ENCODE measurements at regions not wholly inside any gene's neighbourhood (a gene's known extent, or its start where the extent isn't known, plus 50 kb on each side); places are given as distances from the start of the nearest gene placed in this dataset.
A peak's percentile ranks its signal among the peaks of the same experiment; 100 is the strongest.

GRCh38 chr21:35451276-35451675 is 402.2 kb upstream of the RUNX1 start (continued):
- TF ChIP-seq INSM2 (tag by site-specific recombination; IDR thresholded peaks at IDR 0.05) (no peak), ZNF362 (tag by site-specific recombination; IDR thresholded peaks at IDR 0.05) (no peak), ZBTB7A (tag by site-specific recombination; IDR thresholded peaks at IDR 0.05; ENCODE audit: low read depth) (no peak), REPIN1 (tag by site-specific recombination; IDR thresholded peaks at IDR 0.05; ENCODE audit: low read depth) (no peak), ZNF132 (tag by site-specific recombination; IDR thresholded peaks at IDR 0.05; ENCODE audit: borderline replicate concordance) (no peak), ZNF391 (tag by site-specific recombination; IDR thresholded peaks at IDR 0.05; ENCODE audit: borderline replicate concordance, low read depth) (no peak), ZNF274 (IDR thresholded peaks at IDR 0.05; ENCODE audit: low read length) (no peak), ZNF274 (tag by site-specific recombination; IDR thresholded peaks at IDR 0.05; ENCODE audit: borderline replicate concordance) (no peak), ZNF121 (tag by site-specific recombination; IDR thresholded peaks at IDR 0.05) (no peak)

- TF ChIP-seq ZNF423 (tag by site-specific recombination; IDR thresholded peaks at IDR 0.05), result no peak
- no peak for TF ChIP-seq ZNF596 (tag by site-specific recombination; IDR thresholded peaks at IDR 0.05)
- no peak for TF ChIP-seq ZNF843 (tag by site-specific recombination; IDR thresholded peaks at IDR 0.05)
- peak; percentile 49; the same call in 1 of the 2 replicates for TF ChIP-seq TRIM28 (IDR thresholded peaks at IDR 0.05; ENCODE audit: borderline replicate concordance, low read length)
- TF ChIP-seq ZNF302 (tag by site-specific recombination; IDR thresholded peaks at IDR 0.05; ENCODE audit: low read depth), result no peak
- TF ChIP-seq ZFP3 (tag by site-specific recombination; IDR thresholded peaks at IDR 0.05; ENCODE audit: low read depth), result no peak
- TF ChIP-seq MYNN (tag by site-specific recombination; IDR thresholded peaks at IDR 0.05; ENCODE audit: borderline replicate concordance), result no peak
- TF ChIP-seq, protein P1, sequence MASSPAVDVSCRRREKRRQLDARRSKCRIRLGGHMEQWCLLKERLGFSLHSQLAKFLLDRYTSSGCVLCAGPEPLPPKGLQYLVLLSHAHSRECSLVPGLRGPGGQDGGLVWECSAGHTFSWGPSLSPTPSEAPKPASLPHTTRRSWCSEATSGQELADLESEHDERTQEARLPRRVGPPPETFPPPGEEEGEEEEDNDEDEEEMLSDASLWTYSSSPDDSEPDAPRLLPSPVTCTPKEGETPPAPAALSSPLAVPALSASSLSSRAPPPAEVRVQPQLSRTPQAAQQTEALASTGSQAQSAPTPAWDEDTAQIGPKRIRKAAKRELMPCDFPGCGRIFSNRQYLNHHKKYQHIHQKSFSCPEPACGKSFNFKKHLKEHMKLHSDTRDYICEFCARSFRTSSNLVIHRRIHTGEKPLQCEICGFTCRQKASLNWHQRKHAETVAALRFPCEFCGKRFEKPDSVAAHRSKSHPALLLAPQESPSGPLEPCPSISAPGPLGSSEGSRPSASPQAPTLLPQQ (tag by site-specific recombination; IDR thresholded peaks at IDR 0.05), result no peak
- no peak for TF ChIP-seq ZNF560 (tag by site-specific recombination; IDR thresholded peaks at IDR 0.05; ENCODE audit: borderline replicate concordance)
- TF ChIP-seq ZNF585B (tag by site-specific recombination; IDR thresholded peaks at IDR 0.05), result peak; percentile 92
- TF ChIP-seq ZNF114 (tag by site-specific recombination; IDR thresholded peaks at IDR 0.05), result no peak
- TF ChIP-seq ZNF555 (tag by site-specific recombination; conservative IDR thresholded peaks at IDR 0.05), result no peak
- no peak for TF ChIP-seq ZNF707 (tag by site-specific recombination; IDR thresholded peaks at IDR 0.05)
- no peak for TF ChIP-seq PRDM6 (tag by site-specific recombination; IDR thresholded peaks at IDR 0.05)
- no peak for TF ChIP-seq ZNF629 (tag by site-specific recombination; IDR thresholded peaks at IDR 0.05)
- peak; percentile 83 for TF ChIP-seq SETDB1 (IDR thresholded peaks at IDR 0.05; ENCODE audit: insufficient read length, low read length)
- TF ChIP-seq, protein P2, sequence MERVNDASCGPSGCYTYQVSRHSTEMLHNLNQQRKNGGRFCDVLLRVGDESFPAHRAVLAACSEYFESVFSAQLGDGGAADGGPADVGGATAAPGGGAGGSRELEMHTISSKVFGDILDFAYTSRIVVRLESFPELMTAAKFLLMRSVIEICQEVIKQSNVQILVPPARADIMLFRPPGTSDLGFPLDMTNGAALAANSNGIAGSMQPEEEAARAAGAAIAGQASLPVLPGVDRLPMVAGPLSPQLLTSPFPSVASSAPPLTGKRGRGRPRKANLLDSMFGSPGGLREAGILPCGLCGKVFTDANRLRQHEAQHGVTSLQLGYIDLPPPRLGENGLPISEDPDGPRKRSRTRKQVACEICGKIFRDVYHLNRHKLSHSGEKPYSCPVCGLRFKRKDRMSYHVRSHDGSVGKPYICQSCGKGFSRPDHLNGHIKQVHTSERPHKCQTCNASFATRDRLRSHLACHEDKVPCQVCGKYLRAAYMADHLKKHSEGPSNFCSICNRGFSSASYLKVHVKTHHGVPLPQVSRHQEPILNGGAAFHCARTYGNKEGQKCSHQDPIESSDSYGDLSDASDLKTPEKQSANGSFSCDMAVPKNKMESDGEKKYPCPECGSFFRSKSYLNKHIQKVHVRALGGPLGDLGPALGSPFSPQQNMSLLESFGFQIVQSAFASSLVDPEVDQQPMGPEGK (tag by site-specific recombination; IDR thresholded peaks at IDR 0.05), result no peak
- no peak for TF ChIP-seq RBAK (tag by site-specific recombination; IDR thresholded peaks at IDR 0.05)
- TF ChIP-seq ZSCAN30 (tag by site-specific recombination; IDR thresholded peaks at IDR 0.05), result no peak
- TF ChIP-seq ZBTB44 (tag by site-specific recombination; IDR thresholded peaks at IDR 0.05), result no peak
- TF ChIP-seq OVOL3 (tag by site-specific recombination; IDR thresholded peaks at IDR 0.05), result no peak
- H3K4me1 ChIP-seq (ENCODE audit: control insufficient read depth, insufficient read depth, low read length), result no peaks in the 10 kb centered on the region
- CTCF ChIA-PET, result no interaction called here
- H3K9me3 ChIP-seq (ENCODE audit: control insufficient read depth, insufficient read depth, low read depth, low read length), result no peaks in the 10 kb centered on the region
- no peaks in the 10 kb centered on the region for H3K36me3 ChIP-seq (ENCODE audit: control insufficient read depth in 2 of 2, insufficient read depth in 1 of 2, low read length in 2 of 2)
- H3K27ac ChIP-seq (ENCODE audit: extremely low read depth, low read depth, low read length), result no peak overlapping the region
- POLR2A ChIA-PET, result no interaction called here
- no peak overlapping the region for H3K4me3 ChIP-seq (ENCODE audit: low read depth, low read length)
Measured at GRCh38 chr21:35450830-35451229, 401.7 kb upstream of the RUNX1 start.

Measured in HEK293 (cell line).